Left hindlimb (tissue), 1 donor: ENCODE measurements at regions not wholly inside any gene's neighbourhood (a gene's known extent, or its start where the extent isn't known, plus 50 kb on each side); places are given as distances from the start of the nearest gene placed in this dataset.

Experiments used
- DNase-seq: peaks from one replicate; pipeline ENCODE4 v3.0.0-alpha.2; 2018

GRCh38 chr22:47673557-47673956 is 911.1 kb downstream of the TBC1D22A start:
- no peak for DNase-seq

DNA sequence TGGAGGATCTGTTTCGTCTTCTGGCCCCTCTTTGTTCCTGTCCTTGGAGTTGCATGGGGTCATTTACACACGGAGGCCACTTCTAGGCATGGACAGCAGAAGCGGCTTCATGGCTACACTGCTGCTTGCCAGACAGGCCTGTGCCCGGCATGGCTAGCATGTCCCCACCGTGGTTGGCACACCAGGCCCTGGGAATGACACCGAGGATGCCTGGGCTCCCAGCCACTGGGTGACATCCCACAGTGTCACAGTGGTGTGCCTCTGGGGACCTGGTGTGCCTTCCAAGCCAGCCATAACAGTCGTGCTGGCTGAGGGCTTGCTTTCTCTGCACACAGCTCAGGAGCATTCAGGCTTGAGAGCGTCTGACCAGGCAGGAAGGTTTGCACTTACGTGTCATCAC is 910.1 kb downstream of the TBC1D22A start:
- no peak for DNase-seq

DNA sequence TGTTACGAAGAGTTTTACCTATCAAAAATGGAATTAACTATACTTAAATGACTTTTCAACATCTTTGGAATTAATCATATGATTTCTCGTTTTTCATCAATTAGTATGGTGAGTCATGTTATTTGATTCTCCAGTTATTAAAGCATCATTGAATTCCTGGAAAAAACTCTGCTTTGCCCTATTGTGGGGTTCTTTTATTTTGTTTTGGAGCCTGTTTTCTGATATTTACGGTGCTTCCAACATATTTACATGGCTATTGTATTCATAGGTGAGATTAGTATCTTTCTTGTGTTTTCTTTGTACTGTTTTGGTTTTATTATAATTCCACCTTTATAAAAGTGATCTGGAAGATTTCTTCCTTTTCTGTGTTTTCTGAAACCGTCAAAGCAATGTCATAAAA is 902.7 kb downstream of the TBC1D22A start:
- DNase-seq: no peak

DNA sequence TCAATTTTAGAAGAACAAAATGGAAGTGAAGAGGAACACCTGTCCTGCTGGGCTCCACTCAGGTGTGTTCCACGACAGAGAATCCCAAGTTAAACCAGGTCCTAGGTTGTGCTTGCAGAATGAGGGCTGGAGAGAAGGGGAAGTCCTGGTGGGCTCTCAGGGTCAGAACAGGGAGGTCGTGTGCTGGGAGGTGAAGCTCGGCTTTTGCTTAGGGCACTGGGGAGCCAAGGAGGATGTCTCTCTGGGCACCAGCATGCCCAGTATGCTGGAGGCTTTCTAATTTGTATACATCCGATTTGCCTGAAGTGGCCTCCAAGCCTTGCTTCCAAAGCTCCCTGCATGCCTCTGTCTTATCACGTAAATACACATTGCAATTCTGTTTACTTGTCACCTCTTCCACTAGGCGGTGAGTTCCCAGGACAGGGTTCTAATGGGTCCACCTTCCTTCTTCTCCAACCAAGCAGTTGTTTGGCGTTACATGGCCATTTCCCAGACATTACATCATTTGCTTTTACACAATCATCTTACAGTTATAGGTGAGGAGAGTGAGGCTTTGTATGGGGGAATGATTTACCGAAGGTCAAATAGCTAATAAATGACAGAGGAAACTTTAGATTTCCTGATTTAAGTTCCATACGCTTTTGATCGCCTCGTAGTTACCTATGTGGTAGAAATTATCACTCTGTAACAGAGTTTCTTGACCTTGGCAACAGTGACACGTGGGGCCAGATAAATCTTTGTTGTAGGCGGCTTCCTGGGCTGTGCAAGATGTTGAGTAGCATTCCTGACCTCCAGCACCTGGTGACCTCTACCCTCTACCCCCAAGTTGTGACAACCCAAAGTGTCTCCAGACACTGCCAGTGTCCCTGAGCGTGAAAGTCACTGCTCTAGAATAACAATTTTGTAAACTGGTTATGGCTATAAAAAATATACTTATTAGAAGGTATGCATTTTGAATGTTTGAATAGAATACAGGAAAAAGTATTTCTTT is 901.5 kb downstream of the TBC1D22A start:
- no peak for DNase-seq

GRCh38 chr22:47659467-47660223 is 897.2 kb downstream of the TBC1D22A start:
- DNase-seq: no peak

DNA sequence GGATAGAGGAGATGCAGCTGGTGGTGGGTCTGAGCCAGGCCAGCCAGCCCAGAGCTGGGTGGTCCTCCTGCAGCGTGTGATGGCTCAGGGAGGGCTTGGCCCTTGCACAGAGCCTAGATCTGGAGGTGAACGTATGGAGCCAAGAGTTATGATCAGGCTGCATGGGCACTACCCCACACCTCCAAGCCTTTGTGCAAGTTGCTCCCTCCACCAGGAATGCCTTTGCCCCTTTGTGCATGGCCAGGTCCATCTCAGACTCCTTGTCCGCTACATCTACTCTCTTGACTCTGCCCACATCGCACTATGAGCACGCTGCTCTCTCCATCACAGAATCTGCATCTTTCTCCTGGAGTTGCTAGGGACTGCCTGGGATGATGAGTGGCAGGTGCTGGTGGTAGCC is 895.7 kb downstream of the TBC1D22A start:
- DNase-seq: no peak

DNA sequence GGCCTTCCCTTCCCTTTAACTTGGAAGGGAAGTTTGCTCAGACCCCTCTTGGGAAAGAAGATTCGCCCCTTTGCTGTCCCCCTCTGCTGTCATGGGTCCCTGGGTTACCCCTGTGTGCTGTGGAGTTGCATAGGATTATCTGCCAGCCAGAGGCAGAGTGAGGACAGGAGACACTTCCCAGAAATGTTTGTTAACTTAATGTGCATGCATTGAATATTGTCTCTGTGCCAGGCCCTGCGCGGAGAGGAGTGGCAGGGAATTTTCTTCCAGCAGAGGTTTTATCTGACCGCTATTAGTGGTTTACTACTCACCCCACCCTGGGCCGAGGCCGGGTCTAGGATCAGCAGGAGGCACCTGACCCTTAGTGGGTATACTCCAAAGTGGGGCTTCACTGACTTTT is 894.8 kb downstream of the TBC1D22A start:
- DNase-seq: no peak

- no peak for DNase-seq
Measured at GRCh38 chr22:47656806-47657205, 894.4 kb downstream of the TBC1D22A start.

DNA sequence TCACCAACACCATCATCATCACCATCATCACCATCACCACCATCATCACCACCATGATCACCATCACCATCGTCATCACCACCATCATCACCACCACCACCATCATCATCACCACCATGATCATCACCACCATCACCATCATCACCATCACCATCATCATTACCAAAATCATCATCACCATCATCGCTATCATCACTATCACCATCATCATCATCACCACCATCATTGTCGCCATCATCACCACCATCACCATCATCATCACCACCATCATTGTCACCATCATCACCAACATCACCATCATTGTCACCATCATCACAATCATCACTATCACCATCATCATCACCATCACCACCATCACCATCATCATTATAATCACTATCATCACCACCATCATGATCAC is 893.5 kb downstream of the TBC1D22A start:
- no peak for DNase-seq

DNA sequence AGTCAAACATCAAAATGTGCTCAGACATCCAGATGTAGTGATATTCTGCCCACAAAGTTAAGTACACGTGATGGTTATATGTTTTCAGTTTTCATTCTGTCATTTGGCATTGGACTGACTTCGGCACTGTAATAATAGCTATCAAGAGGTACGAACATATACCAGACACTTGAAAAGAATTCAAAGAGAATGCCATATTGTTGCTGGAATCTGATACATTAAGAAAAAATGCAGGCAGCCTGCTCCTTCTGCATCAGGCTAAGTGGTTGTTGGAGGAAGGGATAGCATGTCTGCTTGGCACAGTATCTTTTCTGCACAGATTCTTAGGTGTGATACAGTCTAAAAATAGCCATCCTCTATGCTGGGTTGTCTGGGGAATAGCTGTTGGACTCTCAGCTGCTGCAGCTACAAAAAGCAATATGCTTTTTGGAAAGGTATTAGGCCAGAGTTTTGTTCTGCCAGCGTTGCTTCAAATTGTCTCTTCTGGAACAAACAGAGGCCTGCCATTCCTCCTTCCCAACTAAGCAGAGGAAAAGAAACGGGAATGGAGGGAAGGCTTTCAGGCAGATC is 892.6 kb downstream of the TBC1D22A start:
- no peak for DNase-seq

GRCh38 chr22:47653921-47654320 is 891.5 kb downstream of the TBC1D22A start:
- DNase-seq: no peak

- no peak for DNase-seq
Measured at GRCh38 chr22:47651216-47651987, 889.0 kb downstream of the TBC1D22A start.

DNA sequence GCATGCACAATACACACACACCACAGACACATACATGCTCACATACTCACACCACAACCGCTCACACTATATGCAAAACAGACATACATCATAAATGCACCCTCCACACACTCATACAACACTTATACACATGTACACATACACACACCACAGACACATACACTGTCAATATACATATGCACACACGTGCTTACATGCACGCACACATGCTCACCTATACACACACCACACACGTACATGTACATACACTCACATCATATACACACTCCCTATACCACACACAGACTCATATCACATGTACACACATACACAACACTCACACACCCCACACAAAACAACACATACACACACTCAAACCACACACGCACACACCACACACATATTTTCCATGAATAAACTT is 885.3 kb downstream of the TBC1D22A start:
- no peak for DNase-seq

GRCh38 chr22:47647181-47647580 is 884.7 kb downstream of the TBC1D22A start:
- no peak for DNase-seq

- DNase-seq: no peak
Measured at GRCh38 chr22:47645923-47646322, 883.5 kb downstream of the TBC1D22A start.

GRCh38 chr22:47645450-47645914 is 883.0 kb downstream of the TBC1D22A start:
- DNase-seq: no peak

DNA sequence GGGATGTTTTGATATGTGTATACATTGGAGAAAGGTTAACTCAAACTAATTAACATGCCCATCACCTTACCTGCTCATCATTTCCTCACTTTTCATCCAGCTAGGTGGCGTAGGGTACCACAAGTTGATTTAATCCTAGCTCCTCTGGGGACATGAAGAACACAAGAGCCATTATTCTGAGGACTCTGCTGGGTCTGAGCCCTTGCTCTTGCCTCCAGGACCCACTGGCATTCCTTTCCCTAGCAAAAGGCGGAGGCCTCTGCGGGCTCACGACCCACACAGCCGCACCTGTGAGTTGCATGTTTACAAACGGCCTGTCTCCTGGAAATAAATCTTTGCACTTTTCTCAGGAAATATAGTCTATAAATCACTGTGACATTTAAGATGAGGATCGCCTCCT is 871.9 kb downstream of the TBC1D22A start:
- no peak for DNase-seq

GRCh38 chr22:47633111-47633510 is 870.7 kb downstream of the TBC1D22A start:
- DNase-seq: no peak

- no peak for DNase-seq
Measured at GRCh38 chr22:47632701-47633100, 870.3 kb downstream of the TBC1D22A start.

DNA sequence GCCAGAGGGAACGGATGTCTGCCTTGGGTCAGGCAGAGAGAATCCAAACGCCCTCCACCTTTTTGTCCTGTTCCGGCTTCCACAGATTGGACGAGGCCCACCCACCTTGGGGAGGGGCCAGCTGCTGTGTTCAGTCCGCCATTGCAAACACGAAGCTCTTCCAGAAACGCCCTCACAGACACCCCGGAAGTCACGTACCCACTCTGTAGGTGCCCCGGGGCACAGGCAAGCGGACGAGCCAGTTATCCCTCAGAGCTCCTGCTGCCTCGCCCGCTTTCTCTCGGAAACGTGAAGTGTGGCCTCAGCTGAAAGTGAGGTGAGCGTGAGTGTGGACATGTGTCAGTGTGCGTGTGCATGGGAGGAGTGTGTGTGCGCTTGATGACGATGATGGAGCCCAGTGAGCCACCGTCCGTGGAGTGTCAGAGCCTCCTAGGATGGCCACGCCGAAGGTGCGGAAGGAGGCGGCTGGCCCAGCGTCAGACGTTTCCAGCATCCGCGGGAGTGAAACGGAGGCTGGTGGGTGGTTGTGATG is 869.2 kb downstream of the TBC1D22A start:
- no peak for DNase-seq

GRCh38 chr22:47630741-47631534 is 868.5 kb downstream of the TBC1D22A start:
- no peak for DNase-seq
